ENCODE measurements at regions not wholly inside any gene's neighbourhood (a gene's known extent, or its start where the extent isn't known, plus 50 kb on each side); places are given as distances from the start of the nearest gene placed in this dataset.
"Not testable (repeated sequence)": the region's sequence is repeated elsewhere in the genome, so short reads cannot be mapped to it uniquely, and the experiment has no call there.

GRCh38 chr18:41690332-41691127 lies 264.5 kb upstream of the PIK3C3 start:
- no peak for DNase-seq

GRCh38 chr18:41687138-41687537 lies 267.9 kb upstream of the PIK3C3 start:
- DNase-seq: no peak

- DNase-seq: no peak
Observed at GRCh38 chr18:41681138-41681880, 273.7 kb upstream of the PIK3C3 start.

GRCh38 chr18:41674506-41674905 lies 280.5 kb upstream of the PIK3C3 start:
- no peak for DNase-seq

- no peak for DNase-seq
Observed at GRCh38 chr18:41666231-41666630, 288.8 kb upstream of the PIK3C3 start.

GRCh38 chr18:41665210-41665609 lies 289.8 kb upstream of the PIK3C3 start:
- no peak for DNase-seq

GRCh38 chr18:41660654-41661053 lies 294.4 kb upstream of the PIK3C3 start:
- DNase-seq: no peak

GRCh38 chr18:41659438-41660130 lies 295.4 kb upstream of the PIK3C3 start:
- no peak for DNase-seq

- no peak for DNase-seq
Observed at GRCh38 chr18:41657189-41657588, 297.8 kb upstream of the PIK3C3 start.

GRCh38 chr18:41655074-41655473 lies 300.0 kb upstream of the PIK3C3 start:
- no peak for DNase-seq

- no peak for DNase-seq
Observed at GRCh38 chr18:41647914-41648313, 307.1 kb upstream of the PIK3C3 start.

- DNase-seq: no peak
Observed at GRCh38 chr18:41646915-41647620, 308.0 kb upstream of the PIK3C3 start.

- no peak for DNase-seq
Observed at GRCh38 chr18:41645589-41646360, 309.3 kb upstream of the PIK3C3 start.

GRCh38 chr18:41644466-41644865 lies 310.6 kb upstream of the PIK3C3 start:
- DNase-seq: no peak

- no peak for DNase-seq
Observed at GRCh38 chr18:41643427-41643826, 311.6 kb upstream of the PIK3C3 start.

- DNase-seq: no peak
Observed at GRCh38 chr18:41642756-41643155, 312.3 kb upstream of the PIK3C3 start.

GRCh38 chr18:41639218-41639617 lies 315.8 kb upstream of the PIK3C3 start:
- no peak for DNase-seq

GRCh38 chr18:41631723-41632285 lies 323.2 kb upstream of the PIK3C3 start:
- DNase-seq: not testable (repeated sequence)

GRCh38 chr18:41630232-41630886 lies 324.7 kb upstream of the PIK3C3 start:
- no peak for DNase-seq

- no peak for DNase-seq
Observed at GRCh38 chr18:41624460-41624859, 330.6 kb upstream of the PIK3C3 start.

- DNase-seq: no peak
Observed at GRCh38 chr18:41621177-41621576, 333.9 kb upstream of the PIK3C3 start.

Measured in CD4-positive, alpha-beta T cell treated with Interleukin-4 for 4 hours (primary cell).